Occipital lobe (tissue), 1 donor: ENCODE measurements at regions not wholly inside any gene's neighbourhood (a gene's known extent, or its start where the extent isn't known, plus 50 kb on each side); places are given as distances from the start of the nearest gene placed in this dataset.
"Not testable (repeated sequence)": the region's sequence is repeated elsewhere in the genome, so short reads cannot be mapped to it uniquely, and the experiment has no call there.

Experiments used
- DNase-seq: peaks from one replicate; lab custom pipeline; 2025; lab: John Stamatoyannopoulos, UW

- DNase-seq, result no peak
Measured at GRCh38 chr17:71600137-71600789, 520.6 kb upstream of the SOX9 start.

- DNase-seq, result no peak
Measured at GRCh38 chr17:71601894-71602504, 518.8 kb upstream of the SOX9 start.

- no peak for DNase-seq
Measured at GRCh38 chr17:71613996-71614395, 506.8 kb upstream of the SOX9 start.

- no peak for DNase-seq
Measured at GRCh38 chr17:71615820-71616219, 505.0 kb upstream of the SOX9 start.

- DNase-seq, result not testable (repeated sequence)
Measured at GRCh38 chr17:71617767-71618166, 503.1 kb upstream of the SOX9 start.

GRCh38 chr17:71625330-71625729 lies 495.5 kb upstream of the SOX9 start:
- DNase-seq, result no peak

GRCh38 chr17:71628306-71628705 lies 492.5 kb upstream of the SOX9 start:
- DNase-seq, result no peak

GRCh38 chr17:71631483-71631882 lies 489.3 kb upstream of the SOX9 start:
- DNase-seq, result no peak

GRCh38 chr17:71632328-71632727 lies 488.5 kb upstream of the SOX9 start:
- DNase-seq, result no peak

- DNase-seq, result no peak
Measured at GRCh38 chr17:71633391-71633849, 487.4 kb upstream of the SOX9 start.

- no peak for DNase-seq
Measured at GRCh38 chr17:71634376-71634775, 486.4 kb upstream of the SOX9 start.

- DNase-seq, result no peak
Measured at GRCh38 chr17:71635187-71635586, 485.6 kb upstream of the SOX9 start.

- DNase-seq, result no peak
Measured at GRCh38 chr17:71636644-71637043, 484.2 kb upstream of the SOX9 start.

- DNase-seq, result no peak
Measured at GRCh38 chr17:71638668-71639067, 482.2 kb upstream of the SOX9 start.

- DNase-seq, result no peak
Measured at GRCh38 chr17:71639865-71640264, 481.0 kb upstream of the SOX9 start.

- DNase-seq, result not testable (repeated sequence)
Measured at GRCh38 chr17:71646890-71647289, 473.9 kb upstream of the SOX9 start.

- not testable (repeated sequence) for DNase-seq
Measured at GRCh38 chr17:71648342-71648741, 472.5 kb upstream of the SOX9 start.

GRCh38 chr17:71649941-71650350 lies 470.9 kb upstream of the SOX9 start:
- no peak for DNase-seq

GRCh38 chr17:71655542-71655941 lies 465.3 kb upstream of the SOX9 start:
- DNase-seq, result no peak

- no peak for DNase-seq
Measured at GRCh38 chr17:71656964-71657858, 463.6 kb upstream of the SOX9 start.

- DNase-seq, result no peak
Measured at GRCh38 chr17:71658996-71659395, 461.8 kb upstream of the SOX9 start.

- no peak for DNase-seq
Measured at GRCh38 chr17:71664861-71665260, 456.0 kb upstream of the SOX9 start.
